SW480 (cell line): ENCODE measurements at regions not wholly inside any gene's neighbourhood (a gene's known extent, or its start where the extent isn't known, plus 50 kb on each side); places are given as distances from the start of the nearest gene placed in this dataset.
A peak's percentile ranks its signal among the peaks of the same experiment; 100 is the strongest.
"Not testable (repeated sequence)": the region's sequence is repeated elsewhere in the genome, so short reads cannot be mapped to it uniquely, and the experiment has no call there.

Experiments used
- DNase-seq: peaks from one replicate; pipeline ENCODE4 v3.0.0-alpha.2; 2016; ENCODE audit warnings: low spot score

DNA sequence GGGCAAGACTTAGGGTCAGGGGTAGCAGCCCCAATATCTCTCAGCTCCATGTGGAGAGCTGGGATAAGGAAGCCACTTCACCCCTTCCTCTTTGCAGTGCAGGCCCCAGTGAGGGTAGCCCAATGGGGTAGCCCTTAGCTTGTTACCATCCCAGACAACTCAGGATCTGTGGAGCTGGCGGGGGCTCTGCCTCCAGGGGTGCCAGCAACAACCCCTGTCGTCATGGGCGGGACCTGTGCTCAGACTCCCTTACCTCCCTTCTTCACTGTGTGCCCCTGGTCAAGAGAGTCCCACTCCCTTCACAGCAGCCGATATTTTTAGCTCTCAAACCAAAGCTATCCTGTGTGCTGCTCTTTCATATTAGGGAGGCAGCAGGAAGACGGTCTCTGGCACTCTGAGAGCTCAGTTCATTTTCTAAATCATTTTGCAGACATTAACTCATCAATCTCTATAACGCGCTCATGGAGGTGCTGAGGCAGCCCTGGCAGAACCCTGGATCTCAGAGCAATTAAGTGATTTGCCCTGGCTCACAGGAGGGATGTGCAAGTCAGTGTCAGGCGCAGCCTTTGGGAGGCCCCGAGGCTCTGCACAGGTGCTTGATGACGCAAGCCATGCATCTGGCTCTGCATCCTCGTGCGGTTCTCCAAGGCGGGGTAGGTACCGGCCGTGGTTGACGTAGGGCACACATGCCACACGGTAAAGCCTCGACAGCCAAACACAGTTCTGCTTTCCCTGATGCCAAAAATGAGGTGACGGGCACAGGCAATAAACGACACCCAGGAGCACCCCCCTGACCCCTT, 357.6 kb downstream of the SHANK2 start:
- DNase-seq, result no peak

DNA sequence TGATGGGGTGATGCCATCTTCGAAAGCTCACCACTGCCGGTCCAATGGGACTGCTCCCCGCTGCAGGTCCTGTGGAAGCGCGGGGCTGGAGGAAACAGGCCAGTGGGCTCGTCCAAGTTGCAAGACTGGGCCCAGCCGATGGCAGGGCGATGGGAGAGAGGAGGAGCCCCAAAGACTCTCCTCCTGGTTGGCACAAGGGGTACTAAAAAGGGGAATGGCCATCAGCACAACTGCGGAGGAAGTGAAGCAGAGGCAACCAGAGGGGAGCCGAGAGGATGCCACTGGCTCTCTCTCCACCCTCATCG, 357.1 kb downstream of the SHANK2 start:
- no peak for DNase-seq

DNA sequence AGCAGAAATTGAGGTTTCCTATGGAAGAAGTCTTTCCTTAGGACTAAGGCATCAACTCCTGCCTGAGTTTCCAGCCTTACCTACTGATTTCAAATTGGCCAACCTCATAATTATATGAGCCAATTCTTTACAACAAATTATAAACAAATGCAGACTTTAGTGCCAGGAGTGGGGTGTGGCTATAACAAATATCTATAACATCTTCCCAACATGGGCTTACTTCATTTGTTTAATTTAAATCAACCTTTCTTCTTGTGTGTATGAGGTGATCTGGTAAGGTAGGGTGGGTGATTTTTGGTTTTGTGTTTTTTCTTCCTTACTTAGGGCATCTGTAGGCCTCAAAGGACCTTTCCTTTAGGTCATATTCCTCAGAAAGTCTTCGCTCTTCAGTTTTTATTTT, 354.9 kb downstream of the SHANK2 start:
- no peak for DNase-seq

DNA sequence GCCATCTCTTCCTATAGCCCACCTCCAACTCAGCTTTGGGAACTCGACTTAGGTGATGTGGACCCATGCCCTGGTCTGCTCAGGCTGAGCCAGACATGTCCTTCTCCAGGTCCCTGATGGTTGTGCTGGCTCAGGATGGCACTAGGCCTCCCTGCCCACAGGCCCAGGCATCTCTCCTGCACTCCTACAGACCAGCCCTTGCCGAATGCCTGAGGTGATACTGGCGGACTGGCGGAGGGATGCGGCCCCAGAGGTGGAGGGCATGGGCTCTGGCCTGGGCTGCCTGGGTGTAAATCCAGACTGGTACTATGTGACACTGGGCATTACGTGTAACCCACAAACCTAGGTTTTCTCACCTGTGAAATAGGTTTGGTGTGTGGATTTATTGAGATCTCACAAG, 352.8 kb downstream of the SHANK2 start:
- no peak for DNase-seq

DNA sequence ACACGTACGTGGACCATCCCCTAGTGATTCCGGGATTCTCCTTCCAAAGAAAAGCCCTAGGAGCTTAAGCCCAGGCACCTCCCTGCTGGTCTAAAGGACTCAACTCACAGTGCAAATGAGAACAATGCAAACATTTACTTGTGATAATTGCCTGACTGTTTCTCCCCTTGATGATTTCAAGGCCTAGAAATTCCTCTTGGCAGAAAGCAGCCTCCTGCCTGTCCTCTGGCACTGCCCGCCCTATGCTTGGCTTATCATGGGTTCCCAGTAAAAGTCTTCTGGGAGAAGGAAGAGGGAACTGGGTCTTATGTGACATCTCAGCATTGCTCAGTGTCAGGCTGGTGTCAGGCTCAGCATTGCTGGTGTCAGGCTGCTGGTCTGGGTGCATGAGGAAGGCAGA, 351.8 kb downstream of the SHANK2 start:
- DNase-seq, result no peak

DNA sequence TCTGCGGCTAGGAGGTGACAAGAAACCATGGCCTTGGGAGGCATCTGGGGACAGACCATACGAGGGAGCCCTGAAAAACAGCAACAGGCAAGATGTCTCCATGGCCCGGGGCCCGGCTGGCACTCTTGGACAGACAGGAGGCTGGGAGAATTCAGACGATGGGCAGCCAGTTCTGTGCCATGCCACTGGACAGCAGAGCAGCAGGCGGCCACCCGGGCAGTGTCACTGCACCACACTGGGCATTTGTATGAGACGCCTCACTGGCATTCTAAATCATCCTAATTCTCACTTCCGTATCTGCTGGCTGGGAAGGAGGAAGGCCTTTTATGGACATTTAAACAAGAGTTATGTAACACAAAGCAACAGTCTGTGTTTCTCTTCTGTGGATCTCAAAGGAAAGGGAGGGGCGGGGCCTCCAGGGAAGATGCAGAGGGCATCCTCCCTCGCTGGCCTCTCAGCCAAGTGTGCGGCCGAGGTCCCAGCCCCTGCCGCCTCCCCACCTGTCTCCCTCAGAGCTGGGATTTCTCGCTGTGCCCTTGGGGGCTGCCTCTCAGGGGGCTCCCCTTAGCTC, 350.3 kb downstream of the SHANK2 start:
- DNase-seq, result peak; percentile 52

DNA sequence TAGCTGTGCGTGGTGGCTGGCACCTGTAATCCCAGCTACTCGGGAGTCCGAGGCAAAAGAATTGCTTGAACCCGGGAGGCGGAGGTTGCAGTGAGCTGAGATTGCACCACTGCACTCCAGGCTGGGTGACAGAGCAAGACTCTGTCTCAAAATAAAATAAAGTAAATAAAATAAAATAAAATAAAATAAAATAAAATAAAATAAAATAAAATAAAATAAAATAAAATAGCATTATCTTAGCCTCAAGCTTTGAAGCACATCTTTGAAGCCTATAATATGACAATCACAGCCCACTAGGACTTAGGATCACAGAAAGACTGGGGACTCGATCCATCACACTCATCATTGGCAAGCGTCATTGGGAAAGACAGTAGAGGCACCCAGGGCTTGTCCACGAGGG, 349.1 kb downstream of the SHANK2 start:
- not testable (repeated sequence) for DNase-seq

DNA sequence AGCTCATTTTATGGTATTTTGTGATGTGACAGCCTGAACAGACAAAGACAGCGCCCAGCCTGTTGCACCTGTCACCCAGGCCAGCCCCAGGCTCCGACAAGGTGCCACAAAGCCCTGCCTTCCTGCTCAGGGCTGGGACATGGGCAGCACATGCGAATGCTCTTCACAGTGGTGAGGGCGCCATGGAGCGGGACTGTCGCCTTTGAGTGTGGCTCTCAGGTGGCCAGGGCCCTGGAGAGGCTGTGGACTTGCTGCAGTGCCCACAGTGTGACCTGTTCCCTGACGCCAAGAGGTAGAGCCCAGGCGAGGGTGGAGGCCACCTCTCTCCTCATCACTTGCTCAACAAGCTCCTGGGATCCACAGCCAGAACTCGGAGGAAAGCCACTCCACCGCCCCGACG, 346.3 kb downstream of the SHANK2 start:
- DNase-seq, result no peak

DNA sequence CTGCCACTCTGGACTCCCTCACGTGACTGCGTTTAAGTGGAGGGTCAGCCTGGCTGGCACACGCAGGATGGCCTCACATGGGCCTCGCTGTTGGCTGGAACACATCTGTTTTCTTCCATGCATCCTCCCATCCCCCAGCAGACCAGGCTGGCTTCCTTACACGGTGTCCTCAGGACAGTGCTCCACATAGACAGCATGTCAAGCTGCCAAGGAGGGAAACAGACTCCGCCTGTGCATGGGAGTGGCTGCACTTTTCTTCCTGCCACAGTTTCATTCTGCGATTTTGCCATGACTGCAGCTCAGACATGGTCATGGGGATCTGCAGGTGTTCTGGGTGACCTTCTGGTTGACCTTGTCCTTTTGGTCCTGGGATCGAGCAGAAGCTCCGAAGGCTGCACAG, 344.2 kb downstream of the SHANK2 start:
- no peak for DNase-seq

DNA sequence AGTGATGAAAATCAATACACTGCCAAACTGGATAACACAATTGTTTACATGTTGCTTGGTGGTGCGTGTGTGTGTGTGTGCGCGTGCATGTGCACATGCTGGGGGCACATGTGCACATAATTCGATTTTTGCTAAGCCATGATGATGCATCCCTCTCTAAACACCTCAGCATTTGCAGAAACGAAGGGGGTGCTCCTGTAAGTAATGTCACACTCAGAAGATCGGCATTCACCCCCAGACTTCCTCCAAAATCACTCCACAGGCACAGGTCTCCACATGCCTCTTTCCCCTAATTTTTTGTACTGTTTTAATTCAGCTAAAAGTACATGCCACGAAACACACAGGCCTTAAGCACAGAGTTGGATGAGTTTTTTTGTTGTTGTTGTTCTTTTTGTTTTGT, 341.5 kb downstream of the SHANK2 start:
- DNase-seq, result no peak

DNA sequence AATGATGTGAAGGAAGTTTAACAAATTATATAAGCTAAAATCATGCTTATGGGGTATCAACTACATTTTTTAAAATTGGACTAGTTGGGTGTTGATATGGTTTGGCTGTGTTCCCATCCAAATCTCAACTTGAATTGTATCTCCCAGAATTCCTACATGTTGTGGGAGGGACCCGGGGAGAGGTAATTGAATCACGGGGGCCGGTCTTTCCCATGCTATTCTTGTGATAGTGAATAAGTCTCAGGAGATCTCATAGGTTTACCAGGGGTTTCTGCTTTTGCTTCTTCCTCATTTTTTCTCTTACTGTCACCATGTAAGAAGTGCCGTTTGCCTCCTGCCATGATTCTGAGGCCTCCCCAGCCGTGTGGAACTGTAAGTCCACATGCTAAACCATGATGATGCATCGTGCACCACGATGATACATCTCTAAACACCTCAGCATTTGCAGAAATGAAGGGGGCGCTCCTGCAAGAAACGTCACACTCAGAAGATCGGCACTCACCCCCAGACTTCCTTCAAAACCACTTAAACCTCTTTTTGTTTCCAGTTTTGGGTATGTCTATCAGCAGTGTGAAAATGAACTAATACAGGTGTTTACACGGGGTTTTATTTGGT, 340.0 kb downstream of the SHANK2 start:
- peak; percentile 28 for DNase-seq

DNA sequence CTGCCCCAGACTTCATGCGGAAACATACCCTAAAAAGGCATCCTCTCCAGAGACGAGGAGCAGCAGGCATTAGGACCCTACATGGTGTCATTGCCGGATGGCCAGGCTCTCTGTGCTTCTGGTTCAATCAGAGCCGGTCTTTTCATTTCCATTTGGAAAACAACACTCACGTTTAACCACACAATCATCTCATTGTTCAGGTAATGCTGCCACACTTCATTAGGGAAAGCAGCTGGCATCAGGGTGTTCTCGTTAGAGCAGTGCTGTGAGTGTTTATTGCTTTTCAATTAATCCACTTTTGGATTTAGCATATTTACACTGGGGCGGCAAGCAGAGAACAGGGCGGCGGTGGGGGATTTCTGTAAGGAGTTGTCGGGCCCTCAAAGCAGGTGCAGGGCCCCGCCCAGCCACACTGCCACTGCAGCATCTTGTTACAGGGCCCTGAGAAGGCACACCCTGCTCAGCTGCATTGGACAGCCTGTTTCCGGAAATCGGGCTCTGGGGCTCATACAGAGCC, 338.6 kb downstream of the SHANK2 start:
- peak; percentile 97 for DNase-seq

DNA sequence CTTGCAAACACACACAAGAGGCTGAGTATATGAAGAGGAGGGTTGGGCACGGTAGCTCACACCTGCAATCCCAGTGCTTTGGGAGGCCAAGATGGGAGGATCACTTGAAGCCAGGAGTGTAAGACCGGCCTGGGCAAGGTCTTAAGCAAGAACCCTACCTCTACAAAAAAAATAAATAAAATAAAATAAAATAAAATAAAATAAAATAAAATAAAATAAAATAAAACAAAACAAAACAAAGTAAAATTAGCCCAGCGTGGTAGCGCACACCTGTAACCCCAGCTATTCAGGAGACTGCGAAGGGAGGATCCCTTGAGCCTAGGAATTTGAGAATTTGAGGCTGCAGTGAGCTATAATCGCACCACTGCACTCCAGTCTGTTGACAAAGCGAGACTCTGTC, 337.9 kb downstream of the SHANK2 start:
- DNase-seq, result no peak

DNA sequence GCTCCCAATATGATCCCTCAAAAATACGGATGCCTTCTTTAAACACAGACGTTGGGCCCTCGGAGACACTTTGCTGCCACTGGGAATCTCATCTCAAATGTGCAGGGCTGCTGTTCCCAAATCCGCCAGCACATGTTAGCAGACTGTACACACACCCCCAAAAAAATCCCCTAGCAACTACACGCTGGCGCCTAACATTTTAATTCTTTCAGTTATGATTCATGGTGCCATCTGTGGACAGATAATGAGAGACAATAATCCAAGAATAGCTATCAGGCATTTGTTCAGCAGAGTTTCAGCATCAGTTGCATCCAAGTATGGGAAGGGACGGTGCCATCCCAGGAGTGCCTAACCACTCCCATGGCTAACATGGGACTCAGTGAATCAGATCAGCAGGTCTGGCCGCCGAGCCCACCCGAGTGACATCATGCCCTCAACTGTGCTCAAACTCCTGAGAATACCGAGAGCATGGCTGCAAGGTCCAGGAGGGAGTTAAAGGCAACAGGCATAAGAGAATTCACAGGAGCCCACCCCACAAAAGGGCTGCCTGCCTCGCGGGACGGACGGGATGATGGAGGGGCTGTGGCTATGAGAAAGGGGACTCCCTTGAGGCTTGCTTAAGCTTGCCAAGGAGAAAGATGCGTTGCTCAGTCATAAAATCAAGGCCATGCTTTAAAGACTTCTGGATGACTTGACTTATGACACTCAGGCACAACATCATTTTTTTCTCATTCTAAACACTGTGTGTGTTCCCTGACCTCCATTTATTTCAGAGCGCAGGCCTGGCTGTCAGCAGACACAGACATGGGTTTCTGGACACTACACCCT, 337.0 kb downstream of the SHANK2 start:
- no peak for DNase-seq

DNA sequence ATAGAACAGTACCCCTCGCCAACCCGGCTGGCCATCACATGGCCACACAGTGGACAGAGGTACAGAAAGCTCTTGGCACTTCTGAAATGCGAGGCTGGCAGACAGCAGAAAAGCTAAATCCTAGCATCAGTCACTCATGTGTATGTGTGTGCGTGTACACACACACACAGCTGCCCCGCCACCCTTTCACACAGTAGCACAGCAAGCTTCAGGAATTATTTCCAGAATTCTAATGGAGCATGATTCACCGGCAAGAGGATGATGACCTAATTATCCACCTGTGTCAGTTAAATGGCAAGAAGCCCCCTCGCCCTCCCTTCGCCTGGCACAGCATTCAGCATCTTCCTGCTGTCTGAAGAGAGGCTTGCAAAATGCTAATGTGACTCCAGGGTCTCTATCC, 336.0 kb downstream of the SHANK2 start:
- DNase-seq, result no peak

DNA sequence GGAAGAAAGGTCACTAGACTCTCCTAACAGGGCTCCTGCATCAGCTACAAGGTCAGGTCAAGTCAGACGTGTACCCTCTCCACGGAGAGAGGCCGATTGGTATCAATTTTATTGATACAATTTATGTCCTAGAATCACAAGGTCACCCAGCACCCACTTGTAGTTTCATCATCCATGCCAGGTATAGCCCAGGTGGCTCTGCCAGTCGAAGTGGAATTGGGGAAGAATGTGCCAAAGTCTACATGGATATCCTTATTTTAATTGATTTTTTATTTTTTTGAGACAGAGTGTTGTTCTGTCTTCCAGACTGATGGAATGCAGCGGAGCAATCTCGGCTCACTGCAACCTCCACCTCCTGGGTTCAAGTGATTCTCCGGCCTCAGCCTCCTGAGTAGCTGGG, 334.1 kb downstream of the SHANK2 start:
- DNase-seq, result no peak

DNA sequence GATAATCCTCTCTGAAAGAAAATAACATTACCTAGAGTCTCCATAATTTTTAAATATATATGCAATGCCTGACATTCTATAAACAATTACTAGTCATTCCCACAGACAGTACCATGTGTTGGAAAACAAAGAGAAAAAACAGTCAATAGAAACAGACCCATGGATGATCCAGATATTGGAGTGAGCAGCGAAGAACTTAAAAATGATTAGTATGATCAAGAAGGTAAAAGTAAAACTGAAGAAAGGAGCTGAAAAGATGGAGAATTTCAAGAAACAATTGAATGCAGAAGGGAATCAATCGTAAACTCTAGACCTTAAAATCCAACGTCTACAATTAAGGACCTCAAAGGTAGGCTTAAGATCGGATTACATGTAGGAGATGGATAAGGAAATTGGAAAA, 330.6 kb downstream of the SHANK2 start:
- DNase-seq, result no peak

DNA sequence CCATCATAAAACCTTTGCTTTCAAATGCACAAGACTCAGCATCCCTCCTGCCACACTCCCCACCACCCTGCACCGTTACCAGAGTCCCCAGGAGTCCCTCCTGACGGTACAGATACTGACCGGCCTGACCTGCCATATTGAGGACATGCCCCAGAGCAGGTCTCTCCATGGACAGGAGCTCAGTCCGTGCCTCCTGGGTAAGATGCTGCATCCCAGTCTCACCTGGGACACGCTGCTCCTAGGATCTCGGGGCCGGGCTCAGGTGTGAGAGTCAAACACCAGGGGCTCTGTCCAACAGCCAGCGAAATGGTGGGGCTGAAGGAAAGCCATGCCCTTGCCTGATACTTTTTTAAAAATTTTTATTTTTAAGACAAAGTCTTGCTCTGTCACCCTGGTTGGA, 328.3 kb downstream of the SHANK2 start:
- DNase-seq, result no peak

DNA sequence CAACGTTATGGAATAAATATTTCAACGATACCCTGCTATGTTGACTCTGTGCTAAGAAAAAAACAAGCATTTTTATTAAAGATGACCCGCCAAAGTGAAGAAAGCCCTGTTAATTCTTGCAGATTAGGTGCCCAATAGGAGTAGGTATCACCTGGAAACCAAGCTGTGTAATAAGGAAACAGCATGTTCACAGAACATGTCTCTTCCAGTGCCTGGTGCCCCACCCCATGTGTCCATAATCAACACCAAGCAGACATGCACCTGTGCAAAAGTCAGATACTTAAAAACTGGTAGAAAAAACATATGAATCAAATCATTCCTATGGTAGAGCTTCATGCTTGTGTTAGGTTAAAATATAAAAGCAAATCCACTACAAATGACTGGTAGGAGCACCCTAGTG, 327.1 kb downstream of the SHANK2 start:
- no peak for DNase-seq

DNA sequence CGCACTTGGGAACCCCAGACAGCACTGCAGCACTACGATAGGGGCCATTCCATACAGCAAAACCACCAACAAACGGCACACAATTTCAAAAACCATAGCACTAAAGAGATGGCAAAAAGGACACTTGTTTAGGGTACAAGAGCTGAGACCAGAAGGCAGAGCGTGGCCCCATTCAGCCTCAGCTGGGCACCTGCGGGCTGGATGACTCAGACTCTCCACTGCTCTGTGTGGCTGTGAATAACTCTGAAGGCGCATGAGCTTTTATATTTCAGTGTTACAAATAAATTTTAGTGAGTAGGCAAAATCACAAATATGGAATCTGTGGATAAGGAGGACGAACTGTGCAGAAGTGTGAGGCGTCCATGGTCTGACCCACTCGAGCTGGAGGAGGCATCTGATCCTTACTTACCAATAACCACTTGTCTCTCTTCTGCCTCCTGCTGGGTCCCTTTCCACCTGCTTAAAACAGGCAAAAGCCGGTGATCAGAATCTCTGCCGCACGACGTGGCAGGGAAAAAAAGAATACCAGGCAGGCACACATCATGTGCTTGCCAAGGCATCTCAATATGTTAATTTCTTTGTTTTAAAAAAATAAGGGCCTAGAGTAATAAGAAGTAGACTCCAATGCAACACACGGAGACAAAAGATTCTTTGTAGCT, 325.7 kb downstream of the SHANK2 start:
- DNase-seq, result peak; percentile 16

DNA sequence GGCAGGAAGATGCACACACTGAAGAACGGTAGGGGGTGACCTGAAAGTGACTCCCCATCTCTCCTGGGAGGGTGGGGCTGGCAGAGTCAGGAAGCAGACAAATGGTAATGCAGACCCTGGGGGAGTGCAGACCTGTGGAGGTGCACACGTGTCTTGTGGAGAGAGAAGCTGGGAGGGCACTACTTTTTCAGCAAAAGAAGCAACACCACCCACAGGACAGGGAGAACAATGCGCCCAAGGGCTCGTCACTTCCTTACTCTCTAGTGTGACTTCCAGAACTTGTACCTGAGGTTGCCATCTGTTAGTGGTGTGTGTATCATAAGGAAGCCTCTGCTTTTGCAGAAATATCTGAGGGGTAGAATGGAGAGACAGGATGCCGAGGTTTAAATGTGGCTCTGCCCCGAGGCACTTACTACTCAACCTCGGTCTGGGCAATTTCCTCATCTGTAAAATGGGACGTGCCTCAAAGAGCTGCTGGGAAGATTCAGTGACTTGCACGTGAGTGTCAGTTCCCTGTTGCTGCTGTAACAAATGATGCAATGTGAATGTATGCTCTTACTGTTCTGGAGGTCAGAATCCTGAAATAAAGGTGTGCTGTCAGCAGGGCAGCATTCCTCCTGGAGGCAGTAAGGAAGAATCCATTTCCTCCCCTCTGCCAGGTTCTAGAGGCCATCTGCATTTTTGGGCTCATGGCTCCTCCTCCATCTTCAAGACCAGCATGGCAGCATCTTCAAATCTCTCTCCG, 323.4 kb downstream of the SHANK2 start:
- DNase-seq, result peak; percentile 34
